GM19463 (cell line): ENCODE measurements at regions not wholly inside any gene's neighbourhood (a gene's known extent, or its start where the extent isn't known, plus 50 kb on each side); places are given as distances from the start of the nearest gene placed in this dataset.

Experiments
- ATAC-seq: cut with Tn5 transposase; IDR thresholded peaks from one replicate; pipeline ENCODE4 v1.9.1; 2021; ENCODE audit warnings: mild to moderate bottlenecking, moderate library complexity; ENCODE audit not compliant: unreplicated experiment

- ATAC-seq: no peak
Observed at GRCh38 chr5:58040044-58040443, 419.8 kb downstream of the PLK2 start.

GRCh38 chr5:58037899-58038298 lies 422.0 kb downstream of the PLK2 start:
- no peak for ATAC-seq

GRCh38 chr5:58025809-58026208 lies 434.1 kb downstream of the PLK2 start:
- no peak for ATAC-seq

- ATAC-seq: no peak
Observed at GRCh38 chr5:58024151-58024550, 435.7 kb downstream of the PLK2 start.

- no peak for ATAC-seq
Observed at GRCh38 chr5:58022055-58022454, 437.8 kb downstream of the PLK2 start.

GRCh38 chr5:58021466-58021865 lies 438.4 kb downstream of the PLK2 start:
- ATAC-seq: no peak

- ATAC-seq: no peak
Observed at GRCh38 chr5:58019614-58020013, 440.3 kb downstream of the PLK2 start.

GRCh38 chr5:58018016-58018415 lies 441.9 kb downstream of the PLK2 start:
- no peak for ATAC-seq

- ATAC-seq: no peak
Observed at GRCh38 chr5:58016877-58017276, 443.0 kb downstream of the PLK2 start.

GRCh38 chr5:58016358-58016757 lies 443.5 kb downstream of the PLK2 start:
- ATAC-seq: no peak

GRCh38 chr5:58015175-58015574 lies 444.7 kb downstream of the PLK2 start:
- no peak for ATAC-seq

- ATAC-seq: no peak
Observed at GRCh38 chr5:58013542-58014258, 446.2 kb downstream of the PLK2 start.

- ATAC-seq: no peak
Observed at GRCh38 chr5:58012801-58013315, 447.0 kb downstream of the PLK2 start.

- no peak for ATAC-seq
Observed at GRCh38 chr5:58012102-58012501, 447.8 kb downstream of the PLK2 start.

- no peak for ATAC-seq
Observed at GRCh38 chr5:58011301-58011700, 448.6 kb downstream of the PLK2 start.

GRCh38 chr5:58009754-58010153 lies 450.1 kb downstream of the PLK2 start:
- no peak for ATAC-seq

GRCh38 chr5:58002323-58002722 lies 457.6 kb downstream of the PLK2 start:
- ATAC-seq: no peak

GRCh38 chr5:57993866-57994265 lies 466.0 kb downstream of the PLK2 start:
- no peak for ATAC-seq

GRCh38 chr5:57989378-57989777 lies 470.5 kb downstream of the PLK2 start:
- ATAC-seq: no peak

GRCh38 chr5:57988813-57989212 lies 471.1 kb downstream of the PLK2 start:
- ATAC-seq: no peak

- no peak for ATAC-seq
Observed at GRCh38 chr5:57987552-57987951, 472.3 kb downstream of the PLK2 start.

GRCh38 chr5:57986761-57987341 lies 473.0 kb downstream of the PLK2 start:
- ATAC-seq: no peak

GRCh38 chr5:57983426-57983825 lies 476.5 kb downstream of the PLK2 start:
- ATAC-seq: no peak
